Activated gamma-delta T cell treated with Interleukin-2 at 50 U/mL for 16 hours (primary cell): ENCODE measurements at regions not wholly inside any gene's neighbourhood (a gene's known extent, or its start where the extent isn't known, plus 50 kb on each side); places are given as distances from the start of the nearest gene placed in this dataset.
"Not testable (repeated sequence)": the region's sequence is repeated elsewhere in the genome, so short reads cannot be mapped to it uniquely, and the experiment has no call there.

Experiments
- DNase-seq: peaks from one replicate; pipeline ENCODE4 v3.0.0-alpha.2; 2020

GRCh38 chr1:232146514-232146913, 483.4 kb downstream of the SIPA1L2 start:
- no peak for DNase-seq

- DNase-seq, result no peak
These were observed 484.2 kb downstream of the SIPA1L2 start for GRCh38 chr1:232145768-232146167.

GRCh38 chr1:232144696-232145230, 485.2 kb downstream of the SIPA1L2 start:
- DNase-seq, result no peak

- no peak for DNase-seq
These were observed 486.5 kb downstream of the SIPA1L2 start for GRCh38 chr1:232143315-232143886.

GRCh38 chr1:232142403-232143314, 487.3 kb downstream of the SIPA1L2 start:
- no peak for DNase-seq

- DNase-seq, result not testable (repeated sequence)
These were observed 488.8 kb downstream of the SIPA1L2 start for GRCh38 chr1:232141167-232141448.

- DNase-seq, result no peak
These were observed 489.3 kb downstream of the SIPA1L2 start for GRCh38 chr1:232140419-232141166.

GRCh38 chr1:232139444-232139843, 490.5 kb downstream of the SIPA1L2 start:
- DNase-seq, result no peak

GRCh38 chr1:232138044-232138443, 491.9 kb downstream of the SIPA1L2 start:
- DNase-seq, result no peak

- DNase-seq, result no peak
These were observed 492.9 kb downstream of the SIPA1L2 start for GRCh38 chr1:232137066-232137465.

- DNase-seq, result no peak
These were observed 493.8 kb downstream of the SIPA1L2 start for GRCh38 chr1:232136136-232136535.

- DNase-seq, result no peak
These were observed 495.6 kb downstream of the SIPA1L2 start for GRCh38 chr1:232134365-232134764.

GRCh38 chr1:232132572-232132971, 497.4 kb downstream of the SIPA1L2 start:
- no peak for DNase-seq

- DNase-seq, result no peak
These were observed 498.1 kb downstream of the SIPA1L2 start for GRCh38 chr1:232131715-232132391.

GRCh38 chr1:232130815-232131480, 499.0 kb downstream of the SIPA1L2 start:
- no peak for DNase-seq

GRCh38 chr1:232127190-232127589, 500.6 kb downstream of the DISC1 start:
- no peak for DNase-seq

- no peak for DNase-seq
These were observed 497.4 kb downstream of the DISC1 start for GRCh38 chr1:232123775-232124659.

GRCh38 chr1:232117903-232118302, 491.3 kb downstream of the DISC1 start:
- DNase-seq, result not testable (repeated sequence)

GRCh38 chr1:232114985-232115384, 488.4 kb downstream of the DISC1 start:
- DNase-seq, result no peak

- DNase-seq, result no peak
These were observed 485.5 kb downstream of the DISC1 start for GRCh38 chr1:232112076-232112475.

- DNase-seq, result no peak
These were observed 485.0 kb downstream of the DISC1 start for GRCh38 chr1:232111611-232112010.
